ENCODE measurements at regions not wholly inside any gene's neighbourhood (a gene's known extent, or its start where the extent isn't known, plus 50 kb on each side); places are given as distances from the start of the nearest gene placed in this dataset.

GRCh38 chr2:234601213-234601612 is 104.3 kb upstream of the ARL4C start:
- no peak for DNase-seq (ENCODE audit: low read depth, low spot score)

- no peak for DNase-seq (ENCODE audit: low read depth, low spot score)
These were observed 100.6 kb upstream of the ARL4C start for GRCh38 chr2:234597576-234597861.

- DNase-seq (ENCODE audit: low read depth, low spot score): no peak
These were observed 100.1 kb upstream of the ARL4C start for GRCh38 chr2:234596696-234597575.

DNA sequence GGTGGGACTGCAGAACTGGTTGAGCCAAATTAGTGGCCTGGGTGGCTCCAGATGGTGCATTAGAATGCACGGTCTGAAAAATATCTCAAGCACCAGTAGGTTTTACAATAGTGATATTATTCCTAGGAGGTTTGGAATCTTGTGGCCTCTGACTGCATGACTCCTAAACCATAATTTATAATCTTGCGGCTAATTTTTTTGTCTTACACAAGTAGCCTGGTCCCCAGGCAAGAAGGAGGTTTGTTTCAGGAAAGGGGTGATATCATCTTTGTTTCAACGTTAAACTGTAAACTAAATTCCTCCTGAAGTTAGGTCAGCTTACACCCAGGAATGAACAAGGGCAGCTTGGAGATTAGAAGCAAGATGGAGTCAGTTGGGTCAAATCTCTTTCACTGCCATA is 98.9 kb upstream of the ARL4C start:
- DNase-seq (ENCODE audit: low read depth, low spot score): no peak

DNA sequence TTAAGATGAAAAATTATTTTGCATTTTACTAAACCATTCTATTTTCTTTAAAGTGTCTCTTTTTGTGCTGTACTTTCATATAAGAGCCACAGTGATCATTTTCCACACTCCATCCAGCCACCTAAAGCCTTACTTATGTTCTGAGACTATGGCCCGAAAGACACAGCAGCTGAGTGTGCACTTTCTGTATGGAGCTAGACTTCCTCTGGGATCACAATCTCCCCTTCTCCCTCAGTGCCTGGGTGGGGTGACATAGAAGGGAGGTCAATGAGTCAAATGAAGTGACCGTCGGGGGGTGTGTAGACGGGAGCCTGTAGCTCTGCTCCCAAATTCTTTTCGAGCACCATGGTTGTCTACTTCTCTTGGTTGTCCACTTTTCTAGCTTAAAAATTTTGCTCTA is 97.8 kb upstream of the ARL4C start:
- no peak for DNase-seq (ENCODE audit: low read depth, low spot score)

DNA sequence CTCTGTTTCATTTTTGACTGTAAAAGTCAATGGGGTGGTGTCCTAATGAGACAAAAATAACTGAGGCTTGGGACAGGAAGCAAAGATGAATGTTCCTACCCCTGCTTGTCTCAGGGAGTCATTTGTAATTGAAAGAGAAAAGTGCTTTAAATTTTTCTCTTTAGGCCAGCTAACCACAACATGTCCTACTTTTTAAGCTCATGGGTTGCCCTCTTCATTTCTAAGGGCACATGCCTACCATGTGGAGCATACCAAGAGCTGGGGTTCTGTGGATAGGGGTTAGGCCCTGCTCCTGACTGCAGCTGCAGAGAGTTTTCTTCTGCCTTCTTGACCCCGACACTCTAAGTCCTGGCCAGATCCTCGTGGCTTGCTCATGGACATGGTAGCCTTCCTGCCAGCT is 96.8 kb upstream of the ARL4C start:
- no peak for DNase-seq (ENCODE audit: low read depth, low spot score)

- DNase-seq (ENCODE audit: low read depth, low spot score): no peak
These were observed 95.7 kb upstream of the ARL4C start for GRCh38 chr2:234592541-234592940.

DNA sequence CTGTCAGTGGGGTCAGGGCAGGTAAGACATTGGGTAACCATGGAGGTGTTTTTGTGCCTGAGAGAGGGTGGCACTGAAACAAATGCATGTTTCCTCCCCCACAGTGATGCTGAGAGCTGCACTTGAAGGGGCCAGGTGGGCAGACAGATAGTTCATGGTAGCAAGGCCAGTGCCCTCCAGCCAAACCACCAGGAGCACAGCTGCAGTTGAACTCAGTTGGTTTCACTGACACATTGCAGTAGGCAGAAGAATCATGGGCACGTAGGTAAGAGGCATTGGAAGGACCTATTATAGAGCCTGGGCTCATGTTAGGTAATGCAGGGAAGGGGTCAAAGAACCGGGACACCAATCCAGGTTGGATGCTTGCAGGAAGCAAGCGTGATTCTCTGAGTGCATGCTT is 93.2 kb upstream of the ARL4C start:
- no peak for DNase-seq (ENCODE audit: low read depth, low spot score)

- DNase-seq (ENCODE audit: low read depth, low spot score): no peak
These were observed 91.2 kb upstream of the ARL4C start for GRCh38 chr2:234588054-234588430.

DNA sequence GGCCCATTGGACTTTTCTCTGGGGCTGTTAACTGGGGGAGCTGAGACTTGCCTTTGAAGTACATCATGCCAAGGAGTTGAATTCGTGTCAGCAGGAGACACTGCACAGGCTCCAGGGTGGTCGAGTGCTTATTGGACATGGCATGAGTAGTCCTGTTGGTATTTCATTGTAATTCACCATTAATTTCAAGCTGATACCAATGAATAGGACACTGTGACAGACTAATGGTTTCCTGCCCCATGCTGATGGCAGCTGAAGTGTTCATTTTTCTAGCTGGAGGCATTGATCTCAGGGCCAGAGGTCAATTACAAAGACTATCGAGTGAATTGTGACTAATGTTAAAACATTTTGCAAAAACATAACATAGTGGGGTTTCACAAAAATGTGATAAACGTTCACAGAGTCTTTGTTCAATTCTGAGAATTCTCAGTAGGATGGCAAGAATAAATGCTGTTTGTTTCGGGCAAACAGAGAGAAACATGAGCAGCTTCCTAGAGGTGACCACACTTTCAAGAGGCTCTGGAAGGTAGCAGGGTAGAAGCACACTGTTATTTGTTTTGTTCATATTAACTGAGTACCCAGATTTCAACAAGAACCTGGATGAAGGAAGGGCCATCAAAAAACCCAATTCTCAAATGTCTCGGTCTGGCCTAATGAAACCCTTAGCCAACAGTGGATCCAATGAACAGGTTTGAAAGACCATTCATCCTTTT is 90.6 kb upstream of the ARL4C start:
- DNase-seq (ENCODE audit: low read depth, low spot score): no peak

GRCh38 chr2:234583331-234583730 is 86.5 kb upstream of the ARL4C start:
- no peak for DNase-seq (ENCODE audit: low read depth, low spot score)

DNA sequence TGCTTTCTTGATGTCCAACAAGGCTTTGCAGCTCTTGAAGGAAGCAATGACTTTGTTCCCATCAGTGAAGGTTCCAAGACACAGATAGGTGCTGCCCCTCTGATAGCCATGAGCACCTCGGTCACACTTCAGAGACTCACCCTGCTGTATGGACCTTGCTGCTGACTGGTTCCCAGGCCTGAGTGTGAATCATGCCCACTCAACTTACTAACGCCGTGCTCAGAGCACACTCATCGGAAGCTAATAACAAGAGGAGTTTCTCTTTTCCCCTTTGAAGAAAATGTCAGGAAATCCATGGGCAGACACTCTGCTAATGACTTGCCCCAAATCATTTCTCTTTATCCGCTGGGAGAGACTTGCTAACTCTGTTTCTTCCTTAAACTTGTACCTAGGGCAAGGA is 83.8 kb upstream of the ARL4C start:
- no peak for DNase-seq (ENCODE audit: low read depth, low spot score)

DNA sequence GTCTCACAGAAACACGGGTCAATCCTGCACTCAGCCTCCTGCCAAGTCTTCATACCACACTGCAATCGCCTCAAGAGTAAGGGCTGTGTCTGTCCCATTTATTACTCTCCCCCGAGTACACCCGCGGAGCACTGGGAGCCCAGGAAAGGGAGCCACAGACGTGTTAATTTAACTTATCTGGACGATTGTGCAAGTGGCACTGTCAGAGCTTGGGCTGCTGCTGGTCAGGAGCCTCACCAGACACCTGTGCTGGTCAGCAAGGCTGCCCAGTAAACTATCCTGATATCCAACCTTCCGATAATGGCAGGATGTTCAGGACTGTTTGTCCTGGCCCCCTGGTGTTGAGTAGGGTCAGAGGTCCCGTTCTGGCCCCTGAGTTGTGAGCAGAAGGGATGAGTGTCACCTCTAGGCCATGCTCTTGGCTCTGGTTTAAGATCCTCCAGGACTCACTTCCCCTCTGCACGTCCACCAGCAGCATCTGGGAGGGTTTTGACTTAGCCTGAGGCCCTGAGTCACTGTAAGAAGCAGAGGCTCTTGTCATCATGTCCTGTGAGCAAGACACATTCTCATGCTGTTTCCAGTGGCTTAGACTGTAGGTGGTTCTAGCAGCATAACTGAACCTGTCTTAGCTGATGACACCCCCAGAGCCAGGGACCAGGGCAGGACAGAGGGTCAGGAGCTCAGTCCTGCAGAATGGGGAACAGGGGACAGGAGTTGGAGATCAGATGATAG is 82.5 kb upstream of the ARL4C start:
- DNase-seq (ENCODE audit: low read depth, low spot score): peak; percentile 57

DNA sequence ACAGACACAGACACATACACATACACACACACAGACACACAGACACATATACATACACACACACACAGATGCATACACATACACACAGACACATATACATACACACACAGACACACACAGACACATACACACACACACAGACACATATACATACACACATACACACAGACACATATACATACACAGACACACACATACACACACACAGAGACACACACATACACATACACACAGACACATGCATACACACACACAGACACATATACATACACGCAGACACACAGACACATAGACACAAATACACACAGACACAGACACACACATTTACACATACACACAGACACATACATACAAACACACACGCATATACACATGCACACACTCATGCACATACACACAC is 81.5 kb upstream of the ARL4C start:
- DNase-seq (ENCODE audit: low read depth, low spot score): no peak

DNA sequence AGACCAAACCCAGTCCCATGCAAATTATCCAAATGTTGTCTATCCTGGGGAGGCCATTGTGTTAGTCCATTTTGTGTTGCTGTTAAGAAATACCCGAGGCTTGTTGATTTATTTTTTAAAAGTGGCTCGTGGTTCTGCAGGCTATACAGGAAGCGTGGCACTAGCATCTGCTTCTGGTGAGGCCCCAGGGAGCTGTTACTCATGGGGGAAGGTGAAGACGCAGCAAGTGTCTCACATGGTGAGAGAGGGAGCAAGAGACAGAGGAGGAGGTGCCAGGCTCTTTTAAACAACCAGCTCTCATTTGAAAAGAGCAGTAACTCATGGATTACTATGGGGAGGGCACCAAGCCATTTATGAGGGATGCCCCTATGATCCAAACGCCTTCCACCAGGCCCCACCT is 80.3 kb upstream of the ARL4C start:
- DNase-seq (ENCODE audit: low read depth, low spot score): no peak

- DNase-seq (ENCODE audit: low read depth, low spot score): no peak
These were observed 74.9 kb upstream of the ARL4C start for GRCh38 chr2:234571620-234572407.

DNA sequence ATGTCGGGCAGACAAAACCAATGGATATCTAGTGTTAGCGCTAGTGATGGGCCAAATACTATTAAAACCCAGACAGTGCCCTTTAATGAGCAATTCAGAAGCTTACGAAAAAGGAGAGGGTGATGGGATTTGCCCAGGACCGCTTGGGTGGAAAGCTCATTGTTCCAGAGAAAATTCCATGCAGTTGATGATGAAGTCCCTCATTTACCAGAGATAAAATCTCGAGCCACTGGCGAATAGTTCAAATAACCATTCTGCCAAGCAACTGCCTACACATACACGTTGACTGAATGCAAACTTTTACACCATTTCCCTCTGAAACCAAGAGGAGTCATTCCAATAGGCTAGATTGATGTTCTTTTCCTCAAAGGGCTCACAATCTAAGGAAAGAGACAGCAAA is 73.6 kb upstream of the ARL4C start:
- DNase-seq (ENCODE audit: low read depth, low spot score): no peak

- no peak for DNase-seq (ENCODE audit: low read depth, low spot score)
These were observed 73.0 kb upstream of the ARL4C start for GRCh38 chr2:234569776-234570430.

DNA sequence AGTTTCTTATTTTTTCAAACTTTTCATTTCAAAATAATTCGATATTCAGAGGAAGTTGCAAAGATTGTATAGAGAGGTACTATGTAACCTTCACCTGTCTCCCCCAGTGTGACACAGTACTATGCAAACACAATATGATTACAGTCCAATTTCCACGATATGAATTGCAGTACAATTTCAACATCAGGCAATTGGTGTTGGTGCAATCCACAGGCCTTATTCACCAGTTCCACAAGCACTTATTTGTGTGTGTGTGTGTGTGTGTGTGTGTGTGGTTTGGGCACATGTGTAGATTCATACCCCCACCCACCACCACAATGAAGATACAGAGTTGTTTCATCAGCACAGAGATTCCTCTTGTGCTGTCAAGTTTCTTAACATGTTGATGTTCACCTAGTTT is 69.7 kb upstream of the ARL4C start:
- DNase-seq (ENCODE audit: low read depth, low spot score): no peak

DNA sequence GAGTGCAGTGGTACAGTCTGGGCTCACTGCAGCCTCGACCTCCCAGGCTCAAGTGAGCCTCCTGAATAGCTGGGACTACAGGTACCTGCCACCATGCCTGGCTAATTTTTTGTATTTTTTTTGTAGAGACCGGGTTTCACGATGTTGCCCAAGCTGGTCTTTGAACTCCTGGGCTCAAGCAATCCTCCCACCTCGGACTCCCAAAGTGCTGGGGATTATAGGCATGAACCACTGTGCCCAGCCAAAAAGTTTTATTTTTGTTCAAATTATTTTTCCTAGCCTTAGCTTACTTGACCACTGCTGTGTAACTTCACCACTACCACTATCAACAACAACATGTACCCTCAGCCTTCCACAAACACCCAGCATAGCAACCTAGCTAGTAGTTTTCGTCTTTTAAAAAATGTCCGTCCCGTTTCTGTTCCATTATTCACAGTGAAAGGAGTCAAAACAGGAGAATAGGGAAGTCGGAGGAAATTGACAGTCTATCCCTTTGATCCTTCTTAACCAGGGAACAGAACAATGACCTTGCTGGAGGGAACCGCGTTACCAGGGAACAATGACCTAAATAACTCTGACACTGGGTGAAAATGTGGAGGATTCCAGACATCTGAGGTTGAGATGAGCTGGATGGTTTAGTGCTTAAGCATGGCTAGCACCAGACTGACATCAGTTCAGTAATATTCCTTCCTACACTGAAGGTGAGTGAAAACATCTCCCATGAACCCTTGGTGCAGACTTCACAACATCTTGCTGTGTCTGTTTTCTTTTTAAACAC is 69.2 kb upstream of the ARL4C start:
- DNase-seq (ENCODE audit: low read depth, low spot score): no peak

GRCh38 chr2:234565201-234565600 is 68.3 kb upstream of the ARL4C start:
- DNase-seq (ENCODE audit: low read depth, low spot score): no peak
